Stomach (tissue), 4 donors: ENCODE measurements at regions not wholly inside any gene's neighbourhood (a gene's known extent, or its start where the extent isn't known, plus 50 kb on each side); places are given as distances from the start of the nearest gene placed in this dataset.

ENCODE experiments used
- POLR2A ChIP-seq, 4 donors: fragments of 450-650 bp; IDR thresholded peaks; one replicate each; pipeline ENCODE4 v1.6.1; 2016; ENCODE audit warnings: antibody characterized with exemption in 4 of 4, control low read depth in 2 of 4, mild to moderate bottlenecking in 1 of 4, moderate library complexity in 1 of 4
- POLR2AphosphoS5 ChIP-seq, 3 donors: sonication (generic); formaldehyde crosslinking; IDR thresholded peaks; one replicate each; pipeline ENCODE4 v1.6.1; 2016; ENCODE audit warnings: antibody characterized with exemption in 3 of 3
- TF ChIP-seq, protein P1 (sequence below), 7 experiments: fragments of 450-650 bp in 4 of 7; fragments of 200-600 bp in 3 of 7; sonication (generic) in 3 of 7; IDR thresholded peaks; one replicate each; pipeline ENCODE4 v1.5.1; 2016 to 2019; ENCODE audit warnings: antibody characterized with exemption in 7 of 7, control low read depth in 2 of 7, mild to moderate bottlenecking in 1 of 7

DNA sequence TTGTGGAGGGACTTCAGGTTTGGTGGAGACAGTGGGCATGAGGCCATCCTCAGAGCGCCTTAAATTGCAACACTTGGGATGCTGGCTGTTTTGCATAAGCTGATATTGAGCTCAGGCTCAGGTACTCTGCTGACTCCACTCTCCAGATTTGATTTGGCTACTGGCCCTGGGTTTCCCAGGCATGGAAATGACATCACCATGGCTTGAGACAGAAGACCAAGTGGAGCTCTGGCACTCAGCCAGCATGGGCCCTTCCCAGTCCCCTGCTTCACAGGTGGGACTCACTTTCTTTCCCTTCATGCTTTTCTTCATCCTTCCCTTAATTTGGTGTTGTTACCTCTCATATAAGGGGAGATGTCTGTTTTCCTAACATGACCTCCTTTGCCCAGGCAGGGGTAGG is 72.0 kb upstream of the IL12B start:
- no peak for TF ChIP-seq POLR2A (IDR thresholded peaks at IDR 0.05)
- TF ChIP-seq, protein P1, sequence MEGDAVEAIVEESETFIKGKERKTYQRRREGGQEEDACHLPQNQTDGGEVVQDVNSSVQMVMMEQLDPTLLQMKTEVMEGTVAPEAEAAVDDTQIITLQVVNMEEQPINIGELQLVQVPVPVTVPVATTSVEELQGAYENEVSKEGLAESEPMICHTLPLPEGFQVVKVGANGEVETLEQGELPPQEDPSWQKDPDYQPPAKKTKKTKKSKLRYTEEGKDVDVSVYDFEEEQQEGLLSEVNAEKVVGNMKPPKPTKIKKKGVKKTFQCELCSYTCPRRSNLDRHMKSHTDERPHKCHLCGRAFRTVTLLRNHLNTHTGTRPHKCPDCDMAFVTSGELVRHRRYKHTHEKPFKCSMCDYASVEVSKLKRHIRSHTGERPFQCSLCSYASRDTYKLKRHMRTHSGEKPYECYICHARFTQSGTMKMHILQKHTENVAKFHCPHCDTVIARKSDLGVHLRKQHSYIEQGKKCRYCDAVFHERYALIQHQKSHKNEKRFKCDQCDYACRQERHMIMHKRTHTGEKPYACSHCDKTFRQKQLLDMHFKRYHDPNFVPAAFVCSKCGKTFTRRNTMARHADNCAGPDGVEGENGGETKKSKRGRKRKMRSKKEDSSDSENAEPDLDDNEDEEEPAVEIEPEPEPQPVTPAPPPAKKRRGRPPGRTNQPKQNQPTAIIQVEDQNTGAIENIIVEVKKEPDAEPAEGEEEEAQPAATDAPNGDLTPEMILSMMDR (IDR thresholded peaks at IDR 0.05): no peak
- no peak for TF ChIP-seq POLR2AphosphoS5 (IDR thresholded peaks at IDR 0.05)
